ENCODE measurements at regions not wholly inside any gene's neighbourhood (a gene's known extent, or its start where the extent isn't known, plus 50 kb on each side); places are given as distances from the start of the nearest gene placed in this dataset.
"Not testable (repeated sequence)": the region's sequence is repeated elsewhere in the genome, so short reads cannot be mapped to it uniquely, and the experiment has no call there.

DNA sequence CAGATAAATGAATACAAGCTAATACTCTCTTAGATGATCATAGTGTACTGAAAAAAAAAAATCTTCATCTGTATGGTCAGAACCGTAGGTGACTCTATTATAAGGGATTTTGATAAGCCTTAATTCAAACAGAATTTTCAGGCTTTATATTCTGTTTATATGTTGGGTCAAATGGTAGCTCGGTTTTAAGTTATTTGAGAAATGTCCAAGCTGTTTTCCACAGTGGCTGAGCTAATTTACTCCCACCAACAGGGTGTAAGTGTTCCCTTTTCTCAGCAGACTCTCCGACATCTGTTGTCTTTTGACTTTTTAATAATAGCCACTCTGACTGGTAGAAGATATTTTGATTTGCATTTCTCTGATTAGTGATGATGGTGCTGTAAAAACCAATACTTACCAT, 328.8 kb upstream of the MAGI2 start:
- Mint-ChIP-seq H3K9me3 (peaks cover 6 to 9% of the 10 kb centered on the region in 2 donors), H3K4me1 (no peaks in the 10 kb centered on the region), H3K36me3 (no peaks in the 10 kb centered on the region), H3K27me3 (no peaks in the 10 kb centered on the region), H3K4me3 (no peak overlapping the region), H3K27ac (no peak overlapping the region)
- DNase-seq (no peak), ATAC-seq (replicated peaks) (no peak)

GRCh38 chr7:79781716-79782115, 328.2 kb upstream of the MAGI2 start:
- Mint-ChIP-seq H3K4me1 (no peaks in the 10 kb centered on the region), H3K27ac (no peak overlapping the region), H3K27me3 (no peaks in the 10 kb centered on the region), H3K36me3 (no peaks in the 10 kb centered on the region), H3K9me3 (peaks cover 6 to 9% of the 10 kb centered on the region in 2 donors), H3K4me3 (no peak overlapping the region)
- no peak for ATAC-seq (replicated peaks)
- DNase-seq, result no peak

DNA sequence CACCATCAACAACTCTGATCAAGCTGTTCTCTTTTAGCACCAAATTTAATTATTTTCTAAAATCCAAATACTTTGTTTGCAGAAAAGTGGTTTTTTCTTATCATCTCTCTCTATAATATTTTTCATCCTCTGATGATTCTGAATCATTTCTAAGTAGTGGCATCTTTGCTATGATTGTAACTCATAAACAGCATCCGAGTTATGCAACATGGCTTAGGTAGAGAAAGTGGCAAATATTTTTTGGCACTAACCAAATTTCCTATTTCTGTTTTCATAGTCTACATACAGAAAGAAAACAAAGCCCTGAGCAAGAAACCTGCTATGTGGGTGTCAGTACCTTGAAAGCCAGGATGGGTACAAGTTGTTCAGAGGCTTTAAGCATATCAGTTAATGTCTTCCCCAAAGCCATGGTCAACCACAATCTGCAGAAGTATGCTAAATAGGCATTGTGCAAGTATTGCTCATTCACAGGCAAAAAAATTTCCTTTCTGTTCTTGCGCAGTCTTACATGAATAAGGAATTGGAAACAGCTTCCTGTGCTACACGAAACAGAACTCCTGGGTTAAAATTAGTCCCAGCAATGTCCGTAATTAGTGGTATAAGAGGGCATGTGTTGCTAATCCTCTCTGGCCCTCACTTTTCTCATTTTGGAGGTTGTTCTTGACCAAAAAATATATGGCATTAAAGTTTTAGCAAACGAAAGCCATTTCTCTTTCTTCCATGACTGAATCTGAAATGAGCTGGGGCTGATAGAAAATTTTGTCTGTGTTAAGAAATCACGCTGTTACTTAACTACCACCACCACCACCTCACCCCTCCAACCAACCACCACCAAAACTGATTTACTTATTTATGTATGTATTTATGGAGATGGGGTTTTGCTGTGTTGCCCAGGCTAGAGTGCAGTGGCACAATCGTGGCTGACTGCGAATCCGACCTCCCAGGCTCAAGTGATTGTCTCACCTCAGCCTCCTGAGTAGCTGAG, 325.6 kb upstream of the MAGI2 start:
- no peak for ATAC-seq (replicated peaks)
- no peak overlapping the region for H3K4me3 Mint-ChIP-seq
- H3K9me3 Mint-ChIP-seq, result peaks cover 4% of the 10 kb centered on the region in 2 donors
- no peak overlapping the region for H3K27ac Mint-ChIP-seq
- no peak for DNase-seq
- no peaks in the 10 kb centered on the region for H3K36me3 Mint-ChIP-seq
- H3K4me1 Mint-ChIP-seq, result no peaks in the 10 kb centered on the region
- no peaks in the 10 kb centered on the region for H3K27me3 Mint-ChIP-seq

GRCh38 chr7:79775911-79776310, 322.4 kb upstream of the MAGI2 start:
- Mint-ChIP-seq H3K27me3 (no peaks in the 10 kb centered on the region), H3K9me3 (peaks cover 0 to 2% of the 10 kb centered on the region in 2 donors), H3K4me3 (no peak overlapping the region), H3K4me1 (no peaks in the 10 kb centered on the region), H3K36me3 (no peaks in the 10 kb centered on the region), H3K27ac (no peak overlapping the region)
- ATAC-seq (replicated peaks), result peak in 1 of 2 donors; percentile 7
- DNase-seq, result no peak

DNA sequence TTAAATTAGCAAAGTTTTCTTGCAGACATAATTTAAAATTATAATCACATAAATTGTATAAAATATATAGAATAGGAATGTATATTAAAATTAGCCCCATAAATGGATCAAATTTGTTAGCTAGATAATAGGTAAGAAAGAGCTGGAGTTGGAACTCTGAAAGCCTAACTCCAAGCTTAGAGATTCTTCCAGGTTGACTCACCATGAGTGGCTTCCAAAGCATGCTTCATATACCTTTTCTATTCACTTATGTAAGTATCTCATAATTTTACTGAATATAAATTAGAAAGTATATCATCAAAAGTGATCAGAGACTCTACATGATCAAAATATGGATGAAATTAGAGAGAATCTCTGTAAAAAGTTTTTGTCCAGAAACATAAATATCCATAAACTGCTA, 320.7 kb upstream of the MAGI2 start:
- H3K9me3 Mint-ChIP-seq, result no peaks in the 10 kb centered on the region
- DNase-seq (no peak), ATAC-seq (replicated peaks) (no peak)
- no peak overlapping the region for H3K4me3 Mint-ChIP-seq
- H3K27ac Mint-ChIP-seq, result no peak overlapping the region
- no peaks in the 10 kb centered on the region for H3K4me1 Mint-ChIP-seq
- no peaks in the 10 kb centered on the region for H3K27me3 Mint-ChIP-seq
- H3K36me3 Mint-ChIP-seq, result no peaks in the 10 kb centered on the region

DNA sequence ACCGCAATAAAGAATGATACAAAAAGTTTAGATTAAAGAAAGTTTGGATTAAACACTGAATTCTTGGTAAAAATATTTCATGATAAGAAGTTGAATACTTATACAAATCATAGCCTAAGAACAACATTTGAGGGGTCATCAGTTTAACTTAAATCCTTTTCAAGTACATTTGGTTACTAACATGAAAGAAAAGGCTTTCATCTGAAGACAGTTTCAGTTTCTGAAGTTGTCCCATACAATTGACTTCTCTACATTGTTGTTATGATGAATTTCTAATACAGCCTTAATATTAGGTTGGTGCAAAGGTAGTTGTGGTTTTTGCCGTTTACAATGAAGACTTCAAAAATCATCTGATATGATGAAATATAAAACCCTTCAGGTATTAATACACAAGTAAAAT, 317.5 kb upstream of the MAGI2 start:
- Mint-ChIP-seq H3K4me1 (no peaks in the 10 kb centered on the region), H3K27me3 (no peaks in the 10 kb centered on the region), H3K9me3 (peaks cover 0 to 1% of the 10 kb centered on the region in 2 donors), H3K36me3 (no peaks in the 10 kb centered on the region), H3K4me3 (no peak overlapping the region), H3K27ac (no peak overlapping the region)
- ATAC-seq (replicated peaks) (no peak), DNase-seq (no peak)

DNA sequence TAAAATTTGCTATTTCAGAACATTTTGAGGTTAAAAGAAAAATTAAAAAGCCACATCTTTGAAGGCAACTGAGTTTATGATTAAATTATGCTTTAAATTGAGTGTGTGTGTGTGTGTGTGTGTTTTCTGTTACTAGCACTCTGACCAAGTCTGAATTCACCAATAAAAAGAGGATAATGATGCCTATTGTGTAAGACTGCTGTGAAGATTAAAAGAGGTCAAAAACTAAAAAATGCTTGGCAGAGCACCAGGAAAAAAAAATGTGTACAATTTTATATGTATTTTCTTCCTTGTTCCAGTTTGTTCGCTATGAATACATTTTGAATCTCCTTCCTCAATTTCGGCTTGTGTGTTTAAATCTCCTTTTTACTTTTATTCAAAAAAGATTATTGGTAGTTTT, 316.6 kb upstream of the MAGI2 start:
- ATAC-seq (replicated peaks) (no peak), DNase-seq (no peak)
- Mint-ChIP-seq H3K9me3 (peaks cover 0 to 1% of the 10 kb centered on the region in 2 donors), H3K27ac (no peak overlapping the region), H3K27me3 (no peaks in the 10 kb centered on the region), H3K4me3 (no peak overlapping the region), H3K4me1 (no peaks in the 10 kb centered on the region), H3K36me3 (no peaks in the 10 kb centered on the region)

- not testable (repeated sequence) for H3K4me3 Mint-ChIP-seq; H3K27me3 Mint-ChIP-seq; ATAC-seq (replicated peaks); H3K4me1 Mint-ChIP-seq; H3K9me3 Mint-ChIP-seq; H3K36me3 Mint-ChIP-seq; DNase-seq; H3K27ac Mint-ChIP-seq
Observed at GRCh38 chr7:79767876-79768560, 314.6 kb upstream of the MAGI2 start.

- DNase-seq; H3K4me1 Mint-ChIP-seq; H3K36me3 Mint-ChIP-seq; H3K4me3 Mint-ChIP-seq; H3K9me3 Mint-ChIP-seq; H3K27me3 Mint-ChIP-seq; ATAC-seq (replicated peaks); H3K27ac Mint-ChIP-seq: not testable (repeated sequence)
Observed at GRCh38 chr7:79767192-79767591, 313.7 kb upstream of the MAGI2 start.

DNA sequence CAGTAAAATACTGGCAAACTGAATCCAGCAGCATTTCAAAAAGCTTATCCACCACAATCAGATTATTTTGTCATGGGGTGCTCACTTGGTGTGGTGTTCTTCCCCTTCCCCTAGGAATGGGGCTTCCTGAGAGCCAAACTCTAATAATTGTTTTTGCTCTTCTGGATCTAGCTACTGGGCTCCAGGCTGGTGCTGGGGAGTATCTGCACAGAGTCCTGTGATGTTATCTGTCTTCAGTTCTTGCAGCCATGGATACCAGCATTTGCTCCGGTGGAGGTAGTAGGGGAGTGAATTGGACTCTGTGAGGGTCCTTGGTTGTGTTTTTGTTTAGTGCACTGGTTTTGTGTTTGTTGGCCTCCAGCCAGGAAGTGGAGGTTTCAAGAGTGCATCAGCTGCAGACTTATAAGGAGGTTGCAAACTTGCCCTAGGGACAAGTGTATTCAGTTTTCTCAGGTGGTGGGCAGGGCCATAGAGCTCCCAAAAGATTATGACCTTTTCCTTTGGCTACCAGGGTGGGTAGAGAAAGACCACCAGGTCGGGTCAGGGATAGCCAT, 308.5 kb upstream of the MAGI2 start:
- no peaks in the 10 kb centered on the region for H3K4me1 Mint-ChIP-seq
- H3K36me3 Mint-ChIP-seq, result no peaks in the 10 kb centered on the region
- ATAC-seq (replicated peaks) (no peak), DNase-seq (no peak)
- H3K27me3 Mint-ChIP-seq, result no peaks in the 10 kb centered on the region
- no peak overlapping the region for H3K4me3 Mint-ChIP-seq
- peaks cover 0 to 6% of the 10 kb centered on the region in 2 donors for H3K9me3 Mint-ChIP-seq
- no peak overlapping the region for H3K27ac Mint-ChIP-seq

- DNase-seq; H3K27ac Mint-ChIP-seq; H3K4me1 Mint-ChIP-seq; H3K27me3 Mint-ChIP-seq; ATAC-seq (replicated peaks); H3K4me3 Mint-ChIP-seq; H3K9me3 Mint-ChIP-seq; H3K36me3 Mint-ChIP-seq: not testable (repeated sequence)
Observed at GRCh38 chr7:79750941-79751340, 297.5 kb upstream of the MAGI2 start.

DNA sequence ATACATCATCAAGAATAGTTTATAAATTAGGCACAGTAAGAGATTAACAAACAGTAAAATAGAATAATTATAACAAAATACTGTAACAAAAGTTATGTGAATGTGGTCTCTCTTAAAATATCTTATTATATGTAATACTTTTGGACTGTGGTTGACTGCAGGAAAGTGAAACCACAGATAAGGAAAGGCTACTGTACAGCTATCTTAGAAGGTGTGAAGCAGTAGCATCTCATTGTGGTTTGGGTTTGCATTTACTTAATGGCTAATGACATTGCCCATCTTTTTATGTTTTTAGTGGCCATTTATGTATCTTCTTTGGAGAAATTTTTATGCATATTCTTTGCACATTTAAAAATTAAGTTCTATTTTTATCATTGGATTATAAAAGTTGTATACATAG, 296.4 kb upstream of the MAGI2 start:
- Mint-ChIP-seq H3K36me3 (no peaks in the 10 kb centered on the region), H3K4me1 (no peaks in the 10 kb centered on the region), H3K9me3 (peaks cover 4 to 7% of the 10 kb centered on the region in 2 donors), H3K27ac (no peak overlapping the region), H3K27me3 (no peaks in the 10 kb centered on the region), H3K4me3 (no peak overlapping the region)
- ATAC-seq (replicated peaks) (no peak), DNase-seq (no peak)

- DNase-seq, result no peak
Observed at GRCh38 chr7:79741684-79742083, 288.2 kb upstream of the MAGI2 start.

DNA sequence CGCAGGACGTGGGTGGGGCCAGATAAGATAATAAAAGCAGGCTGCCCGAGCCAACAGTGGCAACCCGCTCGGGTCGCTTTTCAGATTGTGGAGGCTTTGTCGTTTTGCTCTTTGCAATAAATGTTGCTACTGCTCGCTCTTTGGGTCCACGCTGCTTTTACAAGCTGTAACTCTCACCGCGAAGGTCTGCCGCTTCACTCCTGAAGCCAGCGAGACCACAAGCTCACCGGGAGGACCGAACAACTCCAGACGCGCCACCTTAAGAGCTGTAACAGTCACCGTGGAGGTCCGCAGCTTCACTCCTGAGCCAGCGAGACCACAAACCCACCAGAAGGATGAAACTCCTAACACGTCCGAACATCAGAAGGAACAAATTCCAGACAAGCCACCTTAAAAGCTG, 286.6 kb upstream of the MAGI2 start:
- H3K27me3 Mint-ChIP-seq, result no peaks in the 10 kb centered on the region
- no peaks in the 10 kb centered on the region for H3K4me1 Mint-ChIP-seq
- DNase-seq, result no peak
- no peak overlapping the region for H3K27ac Mint-ChIP-seq
- H3K4me3 Mint-ChIP-seq, result no peak overlapping the region
- H3K36me3 Mint-ChIP-seq, result no peaks in the 10 kb centered on the region
- no peak for ATAC-seq (replicated peaks)
- peaks cover 2% of the 10 kb centered on the region in 2 donors for H3K9me3 Mint-ChIP-seq

More at GRCh38 chr7:79741684-79742083, 288.2 kb upstream of the MAGI2 start:
- H3K4me3 Mint-ChIP-seq, result no peak overlapping the region
- no peaks in the 10 kb centered on the region for H3K27me3 Mint-ChIP-seq
- no peaks in the 10 kb centered on the region for H3K36me3 Mint-ChIP-seq
- peaks cover 0 to 4% of the 10 kb centered on the region in 2 donors for H3K9me3 Mint-ChIP-seq
- no peaks in the 10 kb centered on the region for H3K4me1 Mint-ChIP-seq
- H3K27ac Mint-ChIP-seq, result no peak overlapping the region
- ATAC-seq (replicated peaks), result no peak
